Panc1 (cell line): ENCODE measurements at regions not wholly inside any gene's neighbourhood (a gene's known extent, or its start where the extent isn't known, plus 50 kb on each side); places are given as distances from the start of the nearest gene placed in this dataset.
"Not testable (repeated sequence)": the region's sequence is repeated elsewhere in the genome, so short reads cannot be mapped to it uniquely, and the experiment has no call there.

Experiments
- ATAC-seq: fragments of 200-7000 bp; cut with Tn5 transposase; 2 replicates; pipeline ENCODE4 v1.9.1; 2020; ENCODE audit warnings: mild to moderate bottlenecking, moderate library complexity
- BruUV-seq: library from RNA; stranded (reverse); fragments of 400-500 nt; replicated peaks from 2 replicates; lab custom pipeline; 2021; lab: Mats Ljungman, UMichigan
- CTCF ChIA-PET: fragments of 300-600 bp; sonication (Branson Sonifier 250); formaldehyde crosslinking; loops from one replicate; lab custom pipeline; 2022; ENCODE audit warnings: antibody characterized with exemption; lab: Charles Lee
- POLR2A ChIA-PET: fragments of 300-600 bp; sonication (Branson Sonifier 250); formaldehyde crosslinking; loops from one replicate; lab custom pipeline; 2022; ENCODE audit warnings: antibody characterized with exemption; lab: Charles Lee
- DNase-seq: peaks from one replicate; pipeline ENCODE4 v3.0.0-alpha.2; 2010; ENCODE audit warnings: low read depth, low spot score
- H3K27ac ChIP-seq: 2 replicates; pipeline ENCODE4 v1.5.1; 2011; ENCODE audit warnings: mild to moderate bottlenecking, low read length, inconsistent platforms
- H3K27me3 ChIP-seq: fragments of 200-500 bp; sonication (Bioruptor generic); 2 replicates; pipeline ENCODE4 v1.6.0; 2014; ENCODE audit warnings: low read length, inconsistent platforms; ENCODE audit not compliant: control insufficient read depth, insufficient read depth
- H3K36me3 ChIP-seq: fragments of 200-500 bp; sonication (Bioruptor generic); 2 replicates; pipeline ENCODE4 v1.5.1; 2014; ENCODE audit warnings: inconsistent platforms, mild to moderate bottlenecking, low read length, moderate library complexity; ENCODE audit not compliant: control insufficient read depth, insufficient read depth
- H3K4me1 ChIP-seq: 2 replicates; pipeline ENCODE4 v1.5.1; 2011; ENCODE audit warnings: inconsistent platforms, mild to moderate bottlenecking, low read length, moderate library complexity; ENCODE audit not compliant: control insufficient read depth, insufficient read depth
- H3K4me3 ChIP-seq, 2 experiments: 2 replicates each; pipeline ENCODE4 v1.5.1; 2011 to 2012; ENCODE audit warnings: low read depth in 2 of 2, low read length in 2 of 2, mild to moderate bottlenecking in 2 of 2, inconsistent platforms in 1 of 2, moderate library complexity in 1 of 2
- H3K9me3 ChIP-seq: fragments of 200-500 bp; sonication (Bioruptor generic); 2 replicates; pipeline ENCODE4 v1.5.1; 2014; ENCODE audit warnings: low read depth, mild to moderate bottlenecking, inconsistent platforms, low read length, moderate library complexity; ENCODE audit not compliant: control insufficient read depth, insufficient read depth
- CTCF ChIP-seq: fragments of 450-650 bp; IDR thresholded peaks from 2 replicates; pipeline ENCODE4 v1.5.1; 2017; ENCODE audit warnings: mild to moderate bottlenecking
- POLR2AphosphoS5 ChIP-seq: IDR thresholded peaks from 2 replicates; pipeline ENCODE4 v1.6.1; 2012; ENCODE audit warnings: mild to moderate bottlenecking, low read depth, low read length, moderate library complexity
- REST ChIP-seq, 2 experiments: IDR thresholded peaks; 2 replicates each; pipeline ENCODE4 v1.6.1; 2011 to 2012; ENCODE audit warnings: low read depth in 2 of 2, control low read depth in 1 of 2, low read length in 1 of 2, mild to moderate bottlenecking in 1 of 2, moderate library complexity in 1 of 2; ENCODE audit not compliant: insufficient read depth in 1 of 2
- SIN3A ChIP-seq: IDR thresholded peaks from 2 replicates; pipeline ENCODE4 v1.6.1; 2012; ENCODE audit warnings: low read depth, mild to moderate bottlenecking, low read length, moderate library complexity, borderline replicate concordance; ENCODE audit not compliant: insufficient read depth
- TCF7L2 ChIP-seq: IDR thresholded peaks from 2 replicates; pipeline ENCODE4 v1.6.1; 2011; ENCODE audit warnings: mild to moderate bottlenecking, low read depth, low read length, inconsistent platforms
- in situ Hi-C: cut with HindIII; loops from 2 replicates; pipeline ENCODE4 v1.10.0; 2016; ENCODE audit warnings: low sequenced_read_pairs, low pct_unique_long_range_greater_than_20kb
- intact Hi-C: fragments of 100-400 bp; cut with micrococcal nuclease; formaldehyde crosslinking; loops from one replicate; pipeline ENCODE4 v1.10.0; 2022; ENCODE audit not compliant: unreplicated experiment

- no peak for DNase-seq
- H3K4me3 ChIP-seq: no peak overlapping the region
- CTCF ChIA-PET: no interaction called here
- in situ Hi-C loops (no loop called here), intact Hi-C loops (no loop called here)
- POLR2A ChIA-PET: no interaction called here
- no peak for TF ChIP-seq SIN3A
- TF ChIP-seq CTCF: no peak
- no peak for TF ChIP-seq REST (IDR thresholded peaks at IDR 0.05; ENCODE audit: insufficient read depth in 1 of 2, low read depth in 2 of 2, low read length in 1 of 2)
- no peak for TF ChIP-seq TCF7L2
- no peak for TF ChIP-seq POLR2AphosphoS5
- no peaks in the 10 kb centered on the region for H3K36me3 ChIP-seq
- no peaks in the 10 kb centered on the region for H3K27me3 ChIP-seq
- no peak for ATAC-seq
- peaks cover 4% of the 10 kb centered on the region; the same call in 1 of the 2 replicates for H3K9me3 ChIP-seq
- H3K4me1 ChIP-seq: no peaks in the 10 kb centered on the region
- BruUV-seq: no TSS peak
- no peak overlapping the region for H3K27ac ChIP-seq
Observed at GRCh38 chr6:67475700-67476099, 1159.4 kb upstream of the ADGRB3 start.

GRCh38 chr6:67467341-67467740, 1167.7 kb upstream of the ADGRB3 start:
- CTCF ChIA-PET: no interaction called here
- H3K9me3 ChIP-seq: 0 out of 2 replicates have a peak, but pooled peaks cover 2% of the 10 kb centered on the region
- H3K4me1 ChIP-seq: no peaks in the 10 kb centered on the region
- H3K27me3 ChIP-seq: no peaks in the 10 kb centered on the region
- in situ Hi-C loops (no loop called here), intact Hi-C loops (no loop called here)
- DNase-seq (no peak), ATAC-seq (no peak)
- no TSS peak for BruUV-seq
- no peak overlapping the region for H3K4me3 ChIP-seq
- H3K27ac ChIP-seq: no peak overlapping the region
- H3K36me3 ChIP-seq: no peaks in the 10 kb centered on the region
- TF ChIP-seq POLR2AphosphoS5 (no peak), SIN3A (no peak), CTCF (no peak), TCF7L2 (no peak), REST (IDR thresholded peaks at IDR 0.05; ENCODE audit: insufficient read depth in 1 of 2, low read depth in 2 of 2, low read length in 1 of 2) (no peak)
- POLR2A ChIA-PET: no interaction called here

GRCh38 chr6:67462725-67463124, 1172.4 kb upstream of the ADGRB3 start:
- in situ Hi-C loops, H3K27me3 ChIP-seq, ATAC-seq, CTCF ChIA-PET, H3K36me3 ChIP-seq, BruUV-seq, intact Hi-C loops, H3K4me1 ChIP-seq, DNase-seq, H3K4me3 ChIP-seq, POLR2A ChIA-PET, H3K27ac ChIP-seq: not testable (repeated sequence)
- H3K9me3 ChIP-seq: peaks cover 10% of the 10 kb centered on the region; the same call in 1 of the 2 replicates
